GM23338 (cell line): ENCODE measurements at regions not wholly inside any gene's neighbourhood (a gene's known extent, or its start where the extent isn't known, plus 50 kb on each side); places are given as distances from the start of the nearest gene placed in this dataset.

Experiments
- ATAC-seq: fragments of 200-7000 bp; cut with Tn5 transposase; 3 replicates; pipeline ENCODE4 v1.9.1; 2020
- DNase-seq: peaks from one replicate; pipeline ENCODE4 v3.0.0-alpha.2; 2015; ENCODE audit warnings: low spot score
- H2AFZ ChIP-seq: fragments of 200-600 bp; sonication (generic); 2 replicates; pipeline ENCODE4 v1.8.0; 2016; ENCODE audit warnings: antibody characterized with exemption, mild to moderate bottlenecking, moderate library complexity
- H3F3A ChIP-seq: fragments of 200-600 bp; sonication (generic); replicated peaks from 2 replicates; pipeline ENCODE4 v1.8.0; 2017; ENCODE audit warnings: antibody characterized with exemption, mixed run types, low read depth
- H3K27ac ChIP-seq: fragments of 200-600 bp; sonication (generic); 2 replicates; pipeline ENCODE4 v1.6.1; 2016; ENCODE audit warnings: low read depth
- H3K27me3 ChIP-seq: fragments of 200-600 bp; sonication (generic); 2 replicates; pipeline ENCODE4 v1.8.0; 2016; ENCODE audit warnings: mild to moderate bottlenecking, mixed run types, moderate library complexity; ENCODE audit not compliant: insufficient read depth
- H3K36me3 ChIP-seq: fragments of 200-600 bp; sonication (generic); 2 replicates; pipeline ENCODE4 v1.8.0; 2016; ENCODE audit warnings: mild to moderate bottlenecking; ENCODE audit not compliant: insufficient read depth
- H3K4me1 ChIP-seq: fragments of 200-600 bp; sonication (generic); 2 replicates; pipeline ENCODE4 v1.8.0; 2016; ENCODE audit warnings: mild to moderate bottlenecking, moderate library complexity; ENCODE audit not compliant: insufficient read depth
- H3K4me2 ChIP-seq: fragments of 200-600 bp; sonication (generic); 2 replicates; pipeline ENCODE4 v1.7.1; 2017; ENCODE audit warnings: mixed run types
- H3K4me3 ChIP-seq: fragments of 200-600 bp; sonication (generic); 2 replicates; pipeline ENCODE4 v1.6.1; 2016; ENCODE audit warnings: mixed run types
- H3K79me2 ChIP-seq: fragments of 200-600 bp; sonication (generic); replicated peaks from 2 replicates; pipeline ENCODE4 v1.8.0; 2017; ENCODE audit warnings: mild to moderate bottlenecking; ENCODE audit not compliant: insufficient read depth
- H3K9me2 ChIP-seq: fragments of 200-600 bp; sonication (generic); 2 replicates; pipeline ENCODE4 v1.8.0; 2017; ENCODE audit not compliant: insufficient read depth
- H4K20me1 ChIP-seq: fragments of 200-600 bp; sonication (generic); replicated peaks from 2 replicates; pipeline ENCODE4 v1.8.0; 2017; ENCODE audit warnings: mild to moderate bottlenecking; ENCODE audit not compliant: insufficient read depth
- H3K27ac Mint-ChIP-seq: 2 replicates; pipeline ENCODE4 v1.8.0; 2020; ENCODE audit warnings: inconsistent platforms, mild to moderate bottlenecking, moderate library complexity, mixed read lengths
- H3K27me3 Mint-ChIP-seq: 3 replicates; pipeline ENCODE4 v1.8.0; 2022; ENCODE audit warnings: low read depth, mild to moderate bottlenecking, moderate library complexity, mixed read lengths, inconsistent platforms; ENCODE audit not compliant: insufficient read depth, poor library complexity
- H3K36me3 Mint-ChIP-seq: 3 replicates; pipeline ENCODE4 v1.8.0; 2021; ENCODE audit warnings: low read depth, mild to moderate bottlenecking, inconsistent platforms, moderate library complexity, mixed read lengths
- H3K4me1 Mint-ChIP-seq: 3 replicates; pipeline ENCODE4 v1.8.0; 2020; ENCODE audit warnings: mild to moderate bottlenecking, inconsistent platforms, mixed read lengths
- H3K4me3 Mint-ChIP-seq: 3 replicates; pipeline ENCODE4 v1.8.0; 2021; ENCODE audit warnings: moderate library complexity, mild to moderate bottlenecking, inconsistent platforms, mixed read lengths
- H3K9me3 Mint-ChIP-seq: 3 replicates; pipeline ENCODE4 v1.8.0; 2020; ENCODE audit warnings: moderate library complexity, mild to moderate bottlenecking, inconsistent platforms, mixed read lengths
- CREB1 ChIP-seq: fragments of 250-450 bp; sonication (Bioruptor Pico); IDR thresholded peaks from 2 replicates; pipeline ENCODE4 v1.5.0; 2020; ENCODE audit warnings: low read depth, mild to moderate bottlenecking, moderate library complexity
- ETS1 ChIP-seq: IDR thresholded peaks from 2 replicates; pipeline ENCODE4 v1.6.1; 2016; ENCODE audit warnings: antibody characterized with exemption
- EZH2phosphoT487 ChIP-seq: fragments of 200-600 bp; sonication (generic); IDR thresholded peaks from one replicate; pipeline ENCODE4 v1.8.1; 2018; ENCODE audit warnings: antibody characterized with exemption; ENCODE audit not compliant: unreplicated experiment
- JUNB ChIP-seq: IDR thresholded peaks from one replicate; pipeline ENCODE4 v1.6.1; 2016; ENCODE audit warnings: antibody characterized with exemption; ENCODE audit not compliant: unreplicated experiment
- NANOG ChIP-seq: IDR thresholded peaks from 2 replicates; pipeline ENCODE4 v1.6.1; 2016; ENCODE audit warnings: antibody characterized with exemption, borderline replicate concordance
- POLR2AphosphoS5 ChIP-seq: IDR thresholded peaks from 2 replicates; pipeline ENCODE4 v1.6.1; 2016; ENCODE audit warnings: antibody characterized with exemption, low read depth
- REST ChIP-seq: IDR thresholded peaks from one replicate; pipeline ENCODE4 v1.6.1; 2018; ENCODE audit warnings: antibody characterized with exemption; ENCODE audit not compliant: unreplicated experiment
- ZNF114 ChIP-seq: fragments of 250-450 bp; sonication (Bioruptor Pico); IDR thresholded peaks from 2 replicates; pipeline ENCODE4 v1.5.0; 2020; ENCODE audit warnings: mild to moderate bottlenecking, moderate library complexity
- ZNF462 ChIP-seq: fragments of 250-450 bp; sonication (Bioruptor Pico); IDR thresholded peaks from 2 replicates; pipeline ENCODE4 v1.5.0; 2020; ENCODE audit warnings: mild to moderate bottlenecking, moderate library complexity

- Mint-ChIP-seq H3K4me3 (no peak overlapping the region), H3K4me1 (no peaks in the 10 kb centered on the region), H3K27ac (no peak overlapping the region), H3K27me3 (no peaks in the 10 kb centered on the region), H3K36me3 (peaks cover under 1% of the 10 kb centered on the region; the same call in 1 of the 3 replicates), H3K9me3 (peaks cover under 1% of the 10 kb centered on the region; the same call in 1 of the 3 replicates)
- ATAC-seq = no peak
- H3K27ac ChIP-seq = no peak overlapping the region
- H4K20me1 ChIP-seq = no peaks in the 10 kb centered on the region
- H3K9me2 ChIP-seq = no peaks in the 10 kb centered on the region
- no peak overlapping the region for H2AFZ ChIP-seq
- H3K27me3 ChIP-seq = no peaks in the 10 kb centered on the region
- no peak for DNase-seq
- H3K4me3 ChIP-seq = no peak overlapping the region
- H3F3A ChIP-seq = no peaks in the 10 kb centered on the region
- H3K36me3 ChIP-seq = no peaks in the 10 kb centered on the region
- H3K79me2 ChIP-seq = no peaks in the 10 kb centered on the region
- H3K4me1 ChIP-seq = no peaks in the 10 kb centered on the region
- TF ChIP-seq POLR2AphosphoS5 (no peak), ZNF114 (CRISPR knock-in tag) (no peak), NANOG (no peak), EZH2phosphoT487 (no peak), REST (no peak), JUNB (no peak)
- no peak overlapping the region for H3K4me2 ChIP-seq
Observed at GRCh38 chr5:164650427-164650826, 1145.0 kb downstream of the MAT2B start.

GRCh38 chr5:164651546-164652275 lies 1146.3 kb downstream of the MAT2B start:
- Histone ChIP-seq H3K27me3 (no peaks in the 10 kb centered on the region), H3K79me2 (no peaks in the 10 kb centered on the region), H2AFZ (no peak overlapping the region; the same call in 1 of the 2 replicates), H4K20me1 (no peaks in the 10 kb centered on the region), H3K4me1 (no peaks in the 10 kb centered on the region), H3K9me2 (no peaks in the 10 kb centered on the region), H3K4me2 (no peak overlapping the region), H3K27ac (no peak overlapping the region), H3K4me3 (no peak overlapping the region), H3K36me3 (no peaks in the 10 kb centered on the region), H3F3A (no peaks in the 10 kb centered on the region)
- no peak overlapping the region for H3K4me3 Mint-ChIP-seq
- no peaks in the 10 kb centered on the region; the same call in 2 of the 3 replicates for H3K9me3 Mint-ChIP-seq
- no peaks in the 10 kb centered on the region for H3K4me1 Mint-ChIP-seq
- DNase-seq (no peak), ATAC-seq (no peak)
- H3K27ac Mint-ChIP-seq = no peak overlapping the region
- H3K36me3 Mint-ChIP-seq = no peaks in the 10 kb centered on the region
- H3K27me3 Mint-ChIP-seq = no peaks in the 10 kb centered on the region
- TF ChIP-seq ETS1 (no peak), ZNF462 (CRISPR knock-in tag) (no peak), EZH2phosphoT487 (no peak), CREB1 (no peak)
